Upper lobe of left lung (tissue), 6 donors: ENCODE measurements at regions not wholly inside any gene's neighbourhood (a gene's known extent, or its start where the extent isn't known, plus 50 kb on each side); places are given as distances from the start of the nearest gene placed in this dataset.
A peak's percentile ranks its signal among the peaks of the same experiment; 100 is the strongest.

Experiments used
- ATAC-seq, 2 donors: fragments of 200-7000 bp; cut with Tn5 transposase; one replicate each; pipeline ENCODE4 v1.9.1; 2022; ENCODE audit warnings: mild to moderate bottlenecking in 2 of 2, moderate library complexity in 2 of 2; ENCODE audit not compliant: low FRiP score in 2 of 2
- DNase-seq, 2 donors: peaks; one replicate each; pipeline ENCODE4 v3.0.0-alpha.2; 2019 to 2020
- H3K27ac ChIP-seq, 4 donors: fragments of 200-600 bp; sonication (generic); one replicate each; pipeline ENCODE4 v1.5.1; 2016 to 2019
- H3K27me3 ChIP-seq, 4 donors: fragments of 200-600 bp; sonication (generic); one replicate each; pipeline ENCODE4 v1.5.1; 2017 to 2019
- H3K36me3 ChIP-seq, 4 donors: fragments of 200-600 bp; sonication (generic); one replicate each; pipeline ENCODE4 v1.5.1; 2016 to 2019
- H3K4me1 ChIP-seq, 4 donors: fragments of 200-600 bp; sonication (generic); one replicate each; pipeline ENCODE4 v1.5.1; 2018 to 2019
- H3K4me3 ChIP-seq, 4 donors: fragments of 200-600 bp; sonication (generic); one replicate each; pipeline ENCODE4 v1.5.1; 2017 to 2019; ENCODE audit warnings: mild to moderate bottlenecking in 2 of 4, moderate library complexity in 1 of 4
- H3K9me3 ChIP-seq, 4 donors: fragments of 200-600 bp; sonication (generic); one replicate each; pipeline ENCODE4 v1.5.1; 2018 to 2019
- EP300 ChIP-seq, 4 donors: sonication (generic); formaldehyde crosslinking; IDR thresholded peaks; one replicate each; pipeline ENCODE4 v1.5.1; 2017; ENCODE audit warnings: antibody characterized with exemption in 4 of 4, control low read depth in 2 of 4
- POLR2A ChIP-seq, 4 donors: fragments of 450-650 bp; IDR thresholded peaks; one replicate each; pipeline ENCODE4 v1.5.1; 2016 to 2017; ENCODE audit warnings: antibody characterized with exemption in 4 of 4, mild to moderate bottlenecking in 2 of 4
- POLR2AphosphoS5 ChIP-seq, 2 donors: sonication (generic); formaldehyde crosslinking; IDR thresholded peaks; one replicate each; pipeline ENCODE4 v1.5.1; 2017; ENCODE audit warnings: antibody characterized with exemption in 2 of 2
- WGBS, 2 donors: methylation state at CpG; one replicate each; pipeline ENCODE4 v1.1.5; 2017 to 2018; 5-methylcytosine and 5-hydroxymethylcytosine counted together
- TF ChIP-seq, protein P1 (sequence below), 6 experiments: fragments of 450-650 bp in 4 of 6; fragments of 200-600 bp in 2 of 6; sonication (generic) in 2 of 6; IDR thresholded peaks; one replicate each; pipeline ENCODE4 v1.5.1; 2016 to 2019; ENCODE audit warnings: antibody characterized with exemption in 6 of 6
- donor health status: DM: no; HTN: no; CAD: no; lungs with moderate emphysema.
- donor health status: DM: no; HTN: yes; CAD: no; lungs with severe emphysema.

DNA sequence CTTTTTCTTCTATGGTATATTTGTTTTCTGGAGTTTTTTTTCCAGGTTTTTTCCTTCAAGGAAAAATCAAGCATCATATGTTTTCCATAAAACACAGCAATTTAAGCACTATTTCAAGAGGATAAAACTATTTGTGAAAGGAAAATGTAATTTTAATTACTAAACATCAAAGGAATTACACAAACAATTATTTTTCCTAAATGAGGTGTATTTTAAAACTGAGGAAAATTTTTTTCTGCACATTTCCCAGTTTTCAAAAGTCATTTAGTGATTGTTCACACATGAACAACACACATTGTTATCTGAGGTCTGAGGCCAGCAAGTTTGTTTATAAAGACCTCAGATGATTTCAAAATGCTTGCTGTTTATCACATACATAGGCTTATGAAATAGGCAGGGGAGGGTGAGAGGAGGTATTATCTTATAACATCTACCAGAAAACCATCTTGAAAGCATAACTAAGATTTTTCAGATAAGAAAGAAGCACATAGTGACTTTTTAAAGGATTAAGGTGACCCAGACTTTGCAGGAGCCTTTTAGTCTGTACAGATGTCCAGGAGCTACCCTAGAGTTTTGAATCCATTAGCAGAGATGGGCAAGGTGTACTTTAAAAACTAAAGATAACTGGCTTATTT is 381.6 kb downstream of the GJA1 start:
- no peak for TF ChIP-seq EP300 (IDR thresholded peaks at IDR 0.05)
- no peak for TF ChIP-seq POLR2AphosphoS5 (IDR thresholded peaks at IDR 0.05)
- TF ChIP-seq, protein P1, sequence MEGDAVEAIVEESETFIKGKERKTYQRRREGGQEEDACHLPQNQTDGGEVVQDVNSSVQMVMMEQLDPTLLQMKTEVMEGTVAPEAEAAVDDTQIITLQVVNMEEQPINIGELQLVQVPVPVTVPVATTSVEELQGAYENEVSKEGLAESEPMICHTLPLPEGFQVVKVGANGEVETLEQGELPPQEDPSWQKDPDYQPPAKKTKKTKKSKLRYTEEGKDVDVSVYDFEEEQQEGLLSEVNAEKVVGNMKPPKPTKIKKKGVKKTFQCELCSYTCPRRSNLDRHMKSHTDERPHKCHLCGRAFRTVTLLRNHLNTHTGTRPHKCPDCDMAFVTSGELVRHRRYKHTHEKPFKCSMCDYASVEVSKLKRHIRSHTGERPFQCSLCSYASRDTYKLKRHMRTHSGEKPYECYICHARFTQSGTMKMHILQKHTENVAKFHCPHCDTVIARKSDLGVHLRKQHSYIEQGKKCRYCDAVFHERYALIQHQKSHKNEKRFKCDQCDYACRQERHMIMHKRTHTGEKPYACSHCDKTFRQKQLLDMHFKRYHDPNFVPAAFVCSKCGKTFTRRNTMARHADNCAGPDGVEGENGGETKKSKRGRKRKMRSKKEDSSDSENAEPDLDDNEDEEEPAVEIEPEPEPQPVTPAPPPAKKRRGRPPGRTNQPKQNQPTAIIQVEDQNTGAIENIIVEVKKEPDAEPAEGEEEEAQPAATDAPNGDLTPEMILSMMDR (IDR thresholded peaks at IDR 0.05) = no peak
- no peak for TF ChIP-seq POLR2A (IDR thresholded peaks at IDR 0.05)
- H3K4me1 ChIP-seq = peaks cover 0 to 4% (median 0%) of the 10 kb centered on the region in 4 donors
- no peak overlapping the region for H3K27ac ChIP-seq
- ATAC-seq = no peak
- peaks cover 0 to 14% (median 5%) of the 10 kb centered on the region in 4 donors for H3K9me3 ChIP-seq
- H3K27me3 ChIP-seq = no peaks in the 10 kb centered on the region
- H3K4me3 ChIP-seq = no peak overlapping the region
- no peaks in the 10 kb centered on the region for H3K36me3 ChIP-seq
- DNase-seq = no peak

DNA sequence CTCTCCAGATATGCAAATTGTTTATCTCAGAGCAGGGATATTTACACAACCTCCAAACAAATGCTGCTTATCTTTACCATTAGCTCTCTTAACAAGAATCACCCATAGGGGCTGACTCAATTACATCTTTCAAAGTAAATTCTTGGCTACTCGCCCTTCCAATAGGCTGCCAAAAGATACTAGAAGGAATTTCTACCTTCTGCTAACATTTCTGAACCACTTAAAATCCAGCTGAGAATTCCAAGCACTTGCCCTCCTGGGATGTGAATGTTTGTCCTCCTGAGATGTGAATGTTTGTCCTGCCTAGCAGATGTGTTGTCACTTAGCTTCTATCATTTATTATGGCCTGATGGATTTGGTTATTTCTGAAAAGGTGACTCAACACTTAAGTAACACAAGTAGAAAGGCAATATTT is 388.0 kb downstream of the GJA1 start:
- WGBS, 2 donors = 55 to 56% methylated on average over 1 of the region's 1 CpG
- H3K27ac ChIP-seq = no peak overlapping the region
- DNase-seq (no peak), ATAC-seq (no peak)
- H3K36me3 ChIP-seq = no peaks in the 10 kb centered on the region
- TF ChIP-seq, protein P1 (IDR thresholded peaks at IDR 0.05) = no peak
- TF ChIP-seq EP300 (IDR thresholded peaks at IDR 0.05) = no peak
- TF ChIP-seq POLR2AphosphoS5 (IDR thresholded peaks at IDR 0.05) = no peak
- no peak for TF ChIP-seq POLR2A (IDR thresholded peaks at IDR 0.05)
- no peaks in the 10 kb centered on the region for H3K27me3 ChIP-seq
- no peaks in the 10 kb centered on the region for H3K4me1 ChIP-seq
- no peak overlapping the region for H3K4me3 ChIP-seq
- H3K9me3 ChIP-seq = peaks cover 0 to 14% (median 5%) of the 10 kb centered on the region in 4 donors

DNA sequence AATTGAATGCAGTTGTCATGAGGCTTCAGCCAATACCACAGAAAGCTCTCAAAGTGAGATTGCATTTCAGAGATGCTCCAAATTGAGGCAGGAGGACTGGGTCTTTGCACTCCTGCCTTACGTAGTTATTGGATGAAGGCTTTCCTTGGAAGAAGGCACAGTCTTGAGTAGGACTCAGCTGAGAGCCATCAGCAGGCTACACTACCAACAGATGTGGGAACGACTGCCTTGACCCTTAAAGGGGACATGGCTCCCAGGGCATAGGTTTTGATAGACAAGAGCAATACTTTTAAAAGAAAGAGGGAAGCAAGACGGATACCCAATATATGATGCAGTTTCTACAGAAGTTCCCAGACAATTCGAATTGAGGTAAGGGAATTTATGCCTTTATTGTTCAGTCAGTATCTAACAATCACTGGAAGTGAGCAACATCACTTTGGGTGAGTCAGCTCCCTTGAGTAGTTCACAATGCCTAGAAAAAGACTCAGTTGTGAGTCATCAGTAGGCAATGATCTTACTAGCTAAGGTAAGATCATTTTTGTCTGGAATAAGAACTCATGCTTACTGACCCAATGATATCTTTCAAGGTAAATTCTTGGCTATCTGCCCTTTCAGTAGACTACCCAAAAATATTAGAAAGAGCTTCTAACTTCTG is 390.8 kb downstream of the GJA1 start:
- ATAC-seq (peak in 1 of 2 donors; percentile 67), DNase-seq (no peak)
- WGBS, 2 donors = 80 to 91% methylated on average over 4 of the region's 4 CpGs
- Histone ChIP-seq H3K4me1 (no peaks in the 10 kb centered on the region), H3K27ac (no peak overlapping the region), H3K9me3 (no peaks in the 10 kb centered on the region), H3K4me3 (no peak overlapping the region), H3K36me3 (no peaks in the 10 kb centered on the region), H3K27me3 (no peaks in the 10 kb centered on the region)
- TF ChIP-seq POLR2A (IDR thresholded peaks at IDR 0.05) (no peak), POLR2AphosphoS5 (IDR thresholded peaks at IDR 0.05) (no peak), EP300 (IDR thresholded peaks at IDR 0.05) (no peak)
- TF ChIP-seq, protein P1 (IDR thresholded peaks at IDR 0.05) = no peak

DNA sequence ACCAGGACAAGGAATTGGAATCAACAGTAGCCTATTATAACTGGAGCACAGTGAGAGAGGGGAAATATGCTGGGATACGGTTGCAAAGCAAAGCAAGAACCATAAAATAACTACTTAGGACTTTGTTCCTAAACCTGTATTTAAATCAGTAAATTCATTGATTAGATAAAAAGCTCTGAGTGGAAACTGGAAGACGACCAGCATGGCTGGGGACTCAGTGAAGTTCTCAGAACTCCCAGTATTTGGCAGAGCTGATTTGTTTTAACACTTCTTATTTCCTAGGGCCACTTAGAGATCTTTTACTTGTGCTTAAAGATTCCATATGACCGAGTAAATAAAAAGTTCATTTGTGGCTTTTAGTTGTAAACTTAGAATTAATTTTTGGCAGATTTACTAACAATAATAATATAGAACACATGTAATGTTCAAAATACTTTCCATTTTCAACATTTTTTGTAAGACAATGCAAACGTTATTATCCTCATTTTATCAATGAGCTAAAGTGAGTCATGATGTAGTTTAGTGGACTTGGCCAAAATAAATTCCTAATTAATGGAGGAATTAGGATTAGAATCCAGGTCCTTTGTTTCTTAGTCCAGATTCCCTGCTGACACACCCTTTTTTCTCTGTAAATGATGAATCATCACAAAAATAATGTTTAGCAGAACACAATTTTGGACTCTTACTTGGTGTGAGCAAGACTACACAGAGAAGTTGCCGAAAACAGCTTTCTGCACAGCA is 392.9 kb downstream of the GJA1 start:
- Histone ChIP-seq H3K27ac (no peak overlapping the region), H3K9me3 (no peaks in the 10 kb centered on the region), H3K36me3 (no peaks in the 10 kb centered on the region), H3K4me3 (no peak overlapping the region), H3K27me3 (no peaks in the 10 kb centered on the region), H3K4me1 (no peaks in the 10 kb centered on the region)
- DNase-seq (no peak), ATAC-seq (peak in 1 of 2 donors; percentile 44)
- TF ChIP-seq POLR2AphosphoS5 (IDR thresholded peaks at IDR 0.05) (no peak), POLR2A (IDR thresholded peaks at IDR 0.05) (no peak), EP300 (IDR thresholded peaks at IDR 0.05) (no peak)
- TF ChIP-seq, protein P1 (IDR thresholded peaks at IDR 0.05) = no peak
- 68 to 72% methylated on average over 5 of the region's 5 CpGs for WGBS, 2 donors
